GM12878 (cell line): ENCODE measurements at regions not wholly inside any gene's neighbourhood (a gene's known extent, or its start where the extent isn't known, plus 50 kb on each side); places are given as distances from the start of the nearest gene placed in this dataset.

Experiments used
- ATAC-seq: fragments of 200-7000 bp; cut with Tn5 transposase; 3 replicates; pipeline ENCODE4 v1.9.1; 2020; ENCODE audit warnings: mild to moderate bottlenecking, moderate library complexity
- BruUV-seq: library from RNA; stranded (reverse); fragments of 400-500 nt; replicated peaks from 2 replicates; lab custom pipeline; 2021; lab: Mats Ljungman, UMichigan
- CTCF ChIA-PET: fragments of 300-600 bp; sonication (Branson Sonifier 250); formaldehyde crosslinking; extraction: SDS; loops from one replicate; lab custom pipeline; 2021; ENCODE audit warnings: inconsistent platforms; lab: Yijun Ruan, JAX
- POLR2A ChIA-PET: fragments of 350-600 bp; formaldehyde crosslinking; extraction: SDS; loops from one replicate; lab custom pipeline; 2021; ENCODE audit warnings: inconsistent platforms; lab: Charles Lee
- RAD21 ChIA-PET: fragments of 300-600 bp; sonication (Branson Sonifier 250); formaldehyde crosslinking; loops from one replicate; lab custom pipeline; 2023; ENCODE audit warnings: antibody characterized with exemption; ENCODE audit not compliant: unreplicated experiment; lab: Charles Lee
- SMC1A ChIA-PET: fragments of 300-600 bp; sonication (Branson Sonifier 250); formaldehyde crosslinking; loops from one replicate; lab custom pipeline; 2023; ENCODE audit not compliant: unreplicated experiment, uncharacterized antibody; lab: Charles Lee
- DNase-seq: peaks from one replicate; pipeline ENCODE4 v3.0.0-alpha.2; 2011; ENCODE audit warnings: low read depth, low spot score
- FAIRE-seq: peaks from 3 replicates; lab custom pipeline; 2011; peaks lifted over from hg19 to GRCh38; lab: Jason Lieb, UNC
- H2AFZ ChIP-seq: 2 replicates; pipeline ENCODE4 v1.6.0; 2011; ENCODE audit warnings: low read depth, low read length, control low read depth; ENCODE audit not compliant: control insufficient read depth
- H3K27ac ChIP-seq: 2 replicates; pipeline ENCODE4 v1.5.1; 2011; ENCODE audit warnings: control low read depth; ENCODE audit not compliant: control insufficient read depth, insufficient read depth
- H3K27me3 ChIP-seq, 2 experiments: replicated peaks in 1 of 2; 2 replicates each; pipeline versions ENCODE4 v1.6.0 to v1.6.1; 2011; ENCODE audit warnings: low read length in 1 of 2; ENCODE audit not compliant: control insufficient read depth in 2 of 2, insufficient read depth in 2 of 2
- H3K36me3 ChIP-seq, 2 experiments: 2 replicates each; pipeline ENCODE4 v1.5.1; 2011; ENCODE audit warnings: low read length in 1 of 2; ENCODE audit not compliant: control insufficient read depth in 2 of 2, insufficient read depth in 2 of 2
- H3K4me1 ChIP-seq: 2 replicates; pipeline ENCODE4 v1.6.1; 2011; ENCODE audit warnings: mild to moderate bottlenecking, low read length, moderate library complexity, mixed read lengths; ENCODE audit not compliant: control insufficient read depth, insufficient read depth
- H3K4me2 ChIP-seq: 2 replicates; pipeline ENCODE4 v1.6.0; 2011; ENCODE audit warnings: control low read depth; ENCODE audit not compliant: control insufficient read depth, insufficient read depth
- H3K4me3 ChIP-seq: fragments of 200-600 bp; sonication (generic); 2 replicates; pipeline ENCODE4 v1.5.1; 2016
- H3K79me2 ChIP-seq: 2 replicates; pipeline ENCODE4 v1.6.0; 2011; ENCODE audit warnings: low read length; ENCODE audit not compliant: control insufficient read depth, insufficient read depth
- H3K9ac ChIP-seq: 2 replicates; pipeline ENCODE4 v1.8.0; 2011; ENCODE audit warnings: low read length, control low read depth, mixed read lengths; ENCODE audit not compliant: control insufficient read depth, insufficient read depth
- H3K9me3 ChIP-seq: replicated peaks from 3 replicates; pipeline ENCODE4 v1.5.1; 2011; ENCODE audit warnings: mild to moderate bottlenecking, low read length; ENCODE audit not compliant: control insufficient read depth, insufficient read depth
- H4K20me1 ChIP-seq: 2 replicates; pipeline ENCODE4 v1.6.0; 2011; ENCODE audit not compliant: control insufficient read depth, insufficient read depth
- ATF7 ChIP-seq: fragments of 450-650 bp; IDR thresholded peaks from 2 replicates; pipeline ENCODE4 v1.6.1; 2016; ENCODE audit warnings: low read depth, mild to moderate bottlenecking
- CBX5 ChIP-seq: sonication (generic); IDR thresholded peaks from 2 replicates; pipeline ENCODE4 v1.6.1; 2016; ENCODE audit warnings: low read depth, moderate library complexity, mild to moderate bottlenecking, inconsistent platforms
- KAT2A ChIP-seq: conservative IDR thresholded peaks from 2 replicates; pipeline ENCODE4 v1.6.1; 2011; ENCODE audit warnings: low read depth, low read length; ENCODE audit not compliant: control insufficient read depth
- MAX ChIP-seq: IDR thresholded peaks from 2 replicates; pipeline ENCODE4 v1.6.1; 2012; ENCODE audit warnings: low read depth, low read length, improper control_type of control experiment
- NFXL1 ChIP-seq: fragments of 450-650 bp; IDR thresholded peaks from 2 replicates; pipeline ENCODE4 v1.6.1; 2017; ENCODE audit warnings: antibody characterized with exemption, mild to moderate bottlenecking, borderline replicate concordance
- NFYA ChIP-seq: IDR thresholded peaks from 2 replicates; pipeline ENCODE4 v1.6.1; 2011; ENCODE audit warnings: low read depth, mild to moderate bottlenecking, low read length, improper control_type of control experiment, borderline replicate concordance
- SRF ChIP-seq, 2 experiments: IDR thresholded peaks; 2 replicates each; pipeline ENCODE4 v1.6.1; 2011; ENCODE audit warnings: low read depth in 2 of 2, low read length in 2 of 2, mild to moderate bottlenecking in 1 of 2, moderate library complexity in 1 of 2
- SUZ12 ChIP-seq: fragments of 200-600 bp; sonication (generic); IDR thresholded peaks from one replicate; pipeline ENCODE4 v1.6.1; 2018; ENCODE audit warnings: antibody characterized with exemption, mild to moderate bottlenecking; ENCODE audit not compliant: unreplicated experiment
- WGBS: methylation state at CpG from one replicate; pipeline ENCODE4 v1.1.6; 2016; ENCODE audit warnings: low lambda C conversion rate; ENCODE audit not compliant: insufficient replicate concordance, insufficient coverage; ENCODE audit errors: missing lambda C conversion rate; 5-methylcytosine and 5-hydroxymethylcytosine counted together
- in situ Hi-C: fragments of 300-500 bp; cut with MboI; formaldehyde crosslinking; loops from 9 replicates; pipeline ENCODE4 v1.14.3; 2018; ENCODE audit warnings: mixed read lengths
- intact Hi-C: fragments of 100-400 bp; cut with micrococcal nuclease; formaldehyde crosslinking; loops from one replicate; pipeline ENCODE4 v1.14.2; 2022; ENCODE audit not compliant: unreplicated experiment
- TF ChIP-seq, protein P1 (sequence below): fragments of 450-650 bp; formaldehyde crosslinking; IDR thresholded peaks from 2 replicates; pipeline ENCODE4 v1.4.0; 2020; ENCODE audit warnings: mild to moderate bottlenecking, moderate library complexity

DNA sequence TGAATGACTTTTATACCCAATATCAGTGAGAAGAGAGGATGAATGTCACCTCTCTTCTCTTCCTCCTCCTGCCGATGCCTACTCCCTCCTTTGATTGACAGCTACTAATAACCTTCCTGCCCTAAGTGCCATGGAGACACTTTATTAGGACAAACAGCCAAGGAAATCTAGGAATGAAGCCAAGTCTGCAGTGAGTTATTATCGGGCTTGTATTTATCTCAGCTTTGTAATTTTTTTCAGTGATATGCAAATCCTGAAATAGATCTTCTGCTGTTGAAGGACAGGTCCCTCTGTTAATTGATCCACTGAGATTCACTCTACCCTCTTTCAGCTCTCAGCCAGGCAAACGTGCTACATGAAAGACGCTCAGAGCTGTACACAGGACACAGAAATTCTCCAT lies 686.7 kb downstream of the TMEM182 start:
- Histone ChIP-seq H3K36me3 (no peaks in the 10 kb centered on the region), H3K9ac (no peak overlapping the region), H3K4me3 (no peak overlapping the region), H4K20me1 (no peaks in the 10 kb centered on the region)
- no TSS peak for BruUV-seq
- SMC1A ChIA-PET = no interaction called here
- POLR2A ChIA-PET = no interaction called here
- FAIRE-seq = no peak
- intact Hi-C loops = no loop called here
- RAD21 ChIA-PET = no interaction called here
- no peak for DNase-seq
- CTCF ChIA-PET = no interaction called here
- TF ChIP-seq CBX5 = no peak
- TF ChIP-seq ATF7 = no peak
- no peak for TF ChIP-seq NFXL1
- TF ChIP-seq KAT2A = no peak
- no peak for TF ChIP-seq SUZ12
- no peak for TF ChIP-seq NFYA
- TF ChIP-seq SRF (IDR thresholded peaks at IDR 0.05; ENCODE audit: low read depth in 2 of 2, low read length in 2 of 2) = no peak
- TF ChIP-seq MAX = no peak
- TF ChIP-seq, protein P1, sequence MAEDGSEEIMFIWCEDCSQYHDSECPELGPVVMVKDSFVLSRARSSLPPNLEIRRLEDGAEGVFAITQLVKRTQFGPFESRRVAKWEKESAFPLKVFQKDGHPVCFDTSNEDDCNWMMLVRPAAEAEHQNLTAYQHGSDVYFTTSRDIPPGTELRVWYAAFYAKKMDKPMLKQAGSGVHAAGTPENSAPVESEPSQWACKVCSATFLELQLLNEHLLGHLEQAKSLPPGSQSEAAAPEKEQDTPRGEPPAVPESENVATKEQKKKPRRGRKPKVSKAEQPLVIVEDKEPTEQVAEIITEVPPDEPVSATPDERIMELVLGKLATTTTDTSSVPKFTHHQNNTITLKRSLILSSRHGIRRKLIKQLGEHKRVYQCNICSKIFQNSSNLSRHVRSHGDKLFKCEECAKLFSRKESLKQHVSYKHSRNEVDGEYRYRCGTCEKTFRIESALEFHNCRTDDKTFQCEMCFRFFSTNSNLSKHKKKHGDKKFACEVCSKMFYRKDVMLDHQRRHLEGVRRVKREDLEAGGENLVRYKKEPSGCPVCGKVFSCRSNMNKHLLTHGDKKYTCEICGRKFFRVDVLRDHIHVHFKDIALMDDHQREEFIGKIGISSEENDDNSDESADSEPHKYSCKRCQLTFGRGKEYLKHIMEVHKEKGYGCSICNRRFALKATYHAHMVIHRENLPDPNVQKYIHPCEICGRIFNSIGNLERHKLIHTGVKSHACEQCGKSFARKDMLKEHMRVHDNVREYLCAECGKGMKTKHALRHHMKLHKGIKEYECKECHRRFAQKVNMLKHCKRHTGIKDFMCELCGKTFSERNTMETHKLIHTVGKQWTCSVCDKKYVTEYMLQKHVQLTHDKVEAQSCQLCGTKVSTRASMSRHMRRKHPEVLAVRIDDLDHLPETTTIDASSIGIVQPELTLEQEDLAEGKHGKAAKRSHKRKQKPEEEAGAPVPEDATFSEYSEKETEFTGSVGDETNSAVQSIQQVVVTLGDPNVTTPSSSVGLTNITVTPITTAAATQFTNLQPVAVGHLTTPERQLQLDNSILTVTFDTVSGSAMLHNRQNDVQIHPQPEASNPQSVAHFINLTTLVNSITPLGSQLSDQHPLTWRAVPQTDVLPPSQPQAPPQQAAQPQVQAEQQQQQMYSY = no peak
- TF ChIP-seq, all 136 proteins: peak for 0
- 0% methylated on average over 3 of the region's 4 CpGs for WGBS
- H3K9me3 ChIP-seq = no peaks in the 10 kb centered on the region
- H3K4me1 ChIP-seq = no peaks in the 10 kb centered on the region
- no peaks in the 10 kb centered on the region for H3K27me3 ChIP-seq
- no peak for ATAC-seq
- in situ Hi-C loops = no loop called here
- no peak overlapping the region for H3K27ac ChIP-seq
- H3K4me2 ChIP-seq = no peak overlapping the region
- no peaks in the 10 kb centered on the region for H3K79me2 ChIP-seq
- H2AFZ ChIP-seq = no peak overlapping the region
